ENCODE measurements at regions not wholly inside any gene's neighbourhood (a gene's known extent, or its start where the extent isn't known, plus 50 kb on each side); places are given as distances from the start of the nearest gene placed in this dataset.

DNA sequence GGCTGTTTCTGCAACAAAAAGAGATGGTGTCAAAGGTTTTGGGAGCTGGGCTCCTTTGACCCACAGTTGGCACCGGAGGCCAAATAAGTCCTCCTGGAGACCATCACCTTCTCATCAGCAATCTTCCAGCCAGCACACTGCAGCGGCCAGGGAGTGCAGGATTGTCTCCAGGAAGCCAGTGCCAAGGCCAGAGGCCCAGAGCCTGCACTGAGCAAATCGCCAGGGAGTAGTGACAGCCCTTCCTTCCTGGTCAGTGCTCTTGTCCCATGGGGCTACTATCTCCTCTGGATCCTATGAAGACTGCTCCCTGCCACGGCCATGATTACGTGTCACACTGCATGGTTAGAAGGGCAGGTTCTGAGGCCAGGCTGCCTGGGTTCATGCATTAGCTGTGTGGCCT lies 134.3 kb upstream of the CRHR1 start:
- TF ChIP-seq, protein P1, sequence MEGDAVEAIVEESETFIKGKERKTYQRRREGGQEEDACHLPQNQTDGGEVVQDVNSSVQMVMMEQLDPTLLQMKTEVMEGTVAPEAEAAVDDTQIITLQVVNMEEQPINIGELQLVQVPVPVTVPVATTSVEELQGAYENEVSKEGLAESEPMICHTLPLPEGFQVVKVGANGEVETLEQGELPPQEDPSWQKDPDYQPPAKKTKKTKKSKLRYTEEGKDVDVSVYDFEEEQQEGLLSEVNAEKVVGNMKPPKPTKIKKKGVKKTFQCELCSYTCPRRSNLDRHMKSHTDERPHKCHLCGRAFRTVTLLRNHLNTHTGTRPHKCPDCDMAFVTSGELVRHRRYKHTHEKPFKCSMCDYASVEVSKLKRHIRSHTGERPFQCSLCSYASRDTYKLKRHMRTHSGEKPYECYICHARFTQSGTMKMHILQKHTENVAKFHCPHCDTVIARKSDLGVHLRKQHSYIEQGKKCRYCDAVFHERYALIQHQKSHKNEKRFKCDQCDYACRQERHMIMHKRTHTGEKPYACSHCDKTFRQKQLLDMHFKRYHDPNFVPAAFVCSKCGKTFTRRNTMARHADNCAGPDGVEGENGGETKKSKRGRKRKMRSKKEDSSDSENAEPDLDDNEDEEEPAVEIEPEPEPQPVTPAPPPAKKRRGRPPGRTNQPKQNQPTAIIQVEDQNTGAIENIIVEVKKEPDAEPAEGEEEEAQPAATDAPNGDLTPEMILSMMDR (IDR thresholded peaks at IDR 0.05 in 8 of 11, conservative IDR thresholded peaks at IDR 0.05 in 3 of 11), result no peak
- no peak for TF ChIP-seq POLR2A (IDR thresholded peaks at IDR 0.05)
